Transverse colon (tissue), 4 donors: ENCODE measurements at regions not wholly inside any gene's neighbourhood (a gene's known extent, or its start where the extent isn't known, plus 50 kb on each side); places are given as distances from the start of the nearest gene placed in this dataset.

Experiments
- DNase-seq: peaks from one replicate; pipeline ENCODE4 v3.0.0-alpha.2; 2019
- H3K27ac ChIP-seq, 4 donors: fragments of 200-600 bp; sonication (generic); 2 replicates each; pipeline ENCODE4 v1.5.1; 2016 to 2018; ENCODE audit warnings: inconsistent platforms in 4 of 4
- H3K27me3 ChIP-seq: fragments of 200-600 bp; sonication (generic); 2 replicates; pipeline ENCODE4 v1.5.1; 2017; ENCODE audit warnings: inconsistent platforms
- H3K36me3 ChIP-seq, 4 donors: fragments of 200-600 bp; sonication (generic); 2 replicates each; pipeline ENCODE4 v1.5.1; 2017 to 2019; ENCODE audit warnings: inconsistent platforms in 4 of 4
- H3K4me1 ChIP-seq, 4 donors: fragments of 200-600 bp; sonication (generic); 2 replicates each; pipeline ENCODE4 v1.5.1; 2017 to 2020; ENCODE audit warnings: inconsistent platforms in 4 of 4
- H3K4me3 ChIP-seq, 4 donors: fragments of 200-600 bp; sonication (generic); 1 replicate in 1 of 4; 2 replicates in 3 of 4; pipeline versions ENCODE4 v1.5.1 to v1.6.1; 2017 to 2019; ENCODE audit warnings: inconsistent platforms in 4 of 4
- H3K9me3 ChIP-seq, 2 donors: fragments of 200-600 bp; sonication (generic); 2 replicates each; pipeline ENCODE4 v1.5.1; 2017 to 2019; ENCODE audit warnings: inconsistent platforms in 2 of 2
- CTCF ChIP-seq, 5 experiments: fragments of 200-600 bp in 3 of 5; fragments of 450-650 bp in 2 of 5; sonication (generic) in 3 of 5; IDR thresholded peaks; 1 replicate in 2 of 5; 2 replicates in 3 of 5; pipeline ENCODE4 v1.5.1; 2016 to 2017; ENCODE audit warnings: antibody characterized with exemption in 5 of 5, inconsistent platforms in 3 of 5, mild to moderate bottlenecking in 2 of 5, moderate library complexity in 1 of 5
- EP300 ChIP-seq: sonication (generic); formaldehyde crosslinking; IDR thresholded peaks from one replicate; pipeline ENCODE4 v1.6.1; 2017; ENCODE audit warnings: antibody characterized with exemption, low read depth
- POLR2A ChIP-seq: fragments of 450-650 bp; IDR thresholded peaks from one replicate; pipeline ENCODE4 v1.6.1; 2016; ENCODE audit warnings: antibody characterized with exemption, mild to moderate bottlenecking, moderate library complexity
- POLR2AphosphoS5 ChIP-seq, 3 donors: sonication (generic); formaldehyde crosslinking; IDR thresholded peaks; one replicate each; pipeline ENCODE4 v1.6.1; 2016; ENCODE audit warnings: antibody characterized with exemption in 3 of 3
- WGBS, 2 donors: methylation state at CpG; one replicate each; pipeline ENCODE4 v1.1.5; 2018; ENCODE audit warnings: low coverage in 1 of 2; 5-methylcytosine and 5-hydroxymethylcytosine counted together
- in situ Hi-C, 4 donors: fragments of 200-750 bp; cut with MboI; loops; one replicate each; pipeline versions ENCODE4 v1.15.0 to v1.15.1; 2017; ENCODE audit warnings: low sequenced_read_pairs in 3 of 4, low pct_ligation_motif_present in 1 of 4, low pct_unique_long_range_greater_than_20kb in 1 of 4
- intact Hi-C: fragments of 100-400 bp; cut with DNase I; formaldehyde crosslinking; loops from one replicate; pipeline ENCODE4 v1.15.1; 2023; ENCODE audit warnings: low total_unique reads

- no peaks in the 10 kb centered on the region for H3K9me3 ChIP-seq
- no peak for DNase-seq
These were observed 261.9 kb upstream of the ADGRL3 start for GRCh38 chr4:60938181-60938580.

GRCh38 chr4:60938621-60939020 is 261.5 kb upstream of the ADGRL3 start:
- Histone ChIP-seq H3K9me3 (no peaks in the 10 kb centered on the region), H3K27ac (no peak overlapping the region), H3K4me3 (no peak overlapping the region), H3K27me3 (no peaks in the 10 kb centered on the region), H3K4me1 (no peaks in the 10 kb centered on the region), H3K36me3 (no peaks in the 10 kb centered on the region)
- TF ChIP-seq EP300 (no peak), POLR2AphosphoS5 (IDR thresholded peaks at IDR 0.05) (no peak), CTCF (IDR thresholded peaks at IDR 0.05) (no peak), POLR2A (no peak)
- intact Hi-C loops (no loop called here), in situ Hi-C loops (no loop called here)
- DNase-seq: no peak

More at GRCh38 chr4:60938181-60938580, 261.9 kb upstream of the ADGRL3 start:
- intact Hi-C loops (no loop called here), in situ Hi-C loops (no loop called here)
- Histone ChIP-seq H3K4me1 (no peaks in the 10 kb centered on the region), H3K4me3 (no peak overlapping the region), H3K27me3 (no peaks in the 10 kb centered on the region), H3K27ac (no peak overlapping the region), H3K36me3 (no peaks in the 10 kb centered on the region)
- TF ChIP-seq POLR2AphosphoS5 (IDR thresholded peaks at IDR 0.05) (no peak), EP300 (no peak), POLR2A (no peak), CTCF (IDR thresholded peaks at IDR 0.05) (no peak)
- 71 to 82% methylated on average over 1 of the region's 1 CpG for WGBS, 2 donors

GRCh38 chr4:60944060-60944459 is 256.1 kb upstream of the ADGRL3 start:
- TF ChIP-seq POLR2A (no peak), POLR2AphosphoS5 (IDR thresholded peaks at IDR 0.05) (no peak), EP300 (no peak)
- DNase-seq: no peak
- 57 to 59% methylated on average over 1 of the region's 1 CpG for WGBS, 2 donors

GRCh38 chr4:60945641-60946040 is 254.5 kb upstream of the ADGRL3 start:
- in situ Hi-C loops (no loop called here), intact Hi-C loops (no loop called here)
- Histone ChIP-seq H3K4me3 (no peak overlapping the region), H3K27me3 (no peaks in the 10 kb centered on the region), H3K9me3 (no peaks in the 10 kb centered on the region), H3K36me3 (no peaks in the 10 kb centered on the region), H3K4me1 (no peaks in the 10 kb centered on the region), H3K27ac (no peak overlapping the region)
- no peak for DNase-seq
- no peak for TF ChIP-seq POLR2AphosphoS5 (IDR thresholded peaks at IDR 0.05)
- TF ChIP-seq POLR2A: no peak
- TF ChIP-seq CTCF (IDR thresholded peaks at IDR 0.05): no peak
- TF ChIP-seq EP300: no peak
- 79 to 81% methylated on average over 3 to 4 of the region's 4 CpGs for WGBS, 2 donors

More at GRCh38 chr4:60944060-60944459, 256.1 kb upstream of the ADGRL3 start:
- H3K4me1 ChIP-seq: no peaks in the 10 kb centered on the region
- H3K36me3 ChIP-seq: no peaks in the 10 kb centered on the region
- in situ Hi-C loops: no loop called here
- H3K27ac ChIP-seq: no peak overlapping the region
- H3K4me3 ChIP-seq: no peak overlapping the region
- intact Hi-C loops: no loop called here
- no peaks in the 10 kb centered on the region for H3K27me3 ChIP-seq
- no peaks in the 10 kb centered on the region for H3K9me3 ChIP-seq

- DNase-seq: no peak
- intact Hi-C loops: no loop called here
- TF ChIP-seq POLR2A (no peak), CTCF (IDR thresholded peaks at IDR 0.05) (no peak), EP300 (no peak), POLR2AphosphoS5 (IDR thresholded peaks at IDR 0.05) (no peak)
- no peak overlapping the region for H3K27ac ChIP-seq
- no peaks in the 10 kb centered on the region for H3K36me3 ChIP-seq
- H3K9me3 ChIP-seq: no peaks in the 10 kb centered on the region
- in situ Hi-C loops: no loop called here
- no peaks in the 10 kb centered on the region for H3K27me3 ChIP-seq
- 56 to 57% methylated on average over 1 of the region's 1 CpG for WGBS, 2 donors
- no peaks in the 10 kb centered on the region for H3K4me1 ChIP-seq
- no peak overlapping the region for H3K4me3 ChIP-seq
These were observed 252.1 kb upstream of the ADGRL3 start for GRCh38 chr4:60948008-60948407.
